GM23248 (cell line): ENCODE measurements at regions not wholly inside any gene's neighbourhood (a gene's known extent, or its start where the extent isn't known, plus 50 kb on each side); places are given as distances from the start of the nearest gene placed in this dataset.
"Not testable (repeated sequence)": the region's sequence is repeated elsewhere in the genome, so short reads cannot be mapped to it uniquely, and the experiment has no call there.

ENCODE experiments used
- DNase-seq: peaks from one replicate; pipeline ENCODE4 v3.0.0-alpha.2; 2015
- H2AFZ ChIP-seq: fragments of 200-600 bp; sonication (generic); 2 replicates; pipeline ENCODE4 v1.6.1; 2016; ENCODE audit warnings: antibody characterized with exemption
- H3F3A ChIP-seq: fragments of 200-600 bp; sonication (generic); 2 replicates; pipeline ENCODE4 v1.6.1; 2016; ENCODE audit warnings: mild to moderate bottlenecking, antibody characterized with exemption, mixed run types; ENCODE audit not compliant: insufficient read depth
- H3K27ac ChIP-seq: fragments of 200-600 bp; sonication (generic); 2 replicates; pipeline ENCODE4 v1.5.1; 2016; ENCODE audit warnings: mild to moderate bottlenecking
- H3K27me3 ChIP-seq: fragments of 200-600 bp; sonication (generic); replicated peaks from 2 replicates; pipeline ENCODE4 v1.6.1; 2016; ENCODE audit warnings: mild to moderate bottlenecking; ENCODE audit not compliant: insufficient read depth
- H3K36me3 ChIP-seq: fragments of 200-600 bp; sonication (generic); 2 replicates; pipeline ENCODE4 v1.6.1; 2016; ENCODE audit warnings: low read depth, mild to moderate bottlenecking
- H3K4me1 ChIP-seq: fragments of 200-600 bp; sonication (generic); 2 replicates; pipeline ENCODE4 v1.6.1; 2016; ENCODE audit warnings: mild to moderate bottlenecking; ENCODE audit not compliant: insufficient read depth
- H3K4me2 ChIP-seq: fragments of 200-600 bp; sonication (generic); one replicate; pipeline ENCODE4 v1.6.1; 2016; ENCODE audit warnings: mild to moderate bottlenecking; ENCODE audit not compliant: unreplicated experiment
- H3K4me3 ChIP-seq: fragments of 200-600 bp; sonication (generic); 2 replicates; pipeline ENCODE4 v1.5.1; 2016; ENCODE audit warnings: mild to moderate bottlenecking
- H3K79me2 ChIP-seq: fragments of 200-600 bp; sonication (generic); 2 replicates; pipeline ENCODE4 v1.6.1; 2016; ENCODE audit warnings: mild to moderate bottlenecking; ENCODE audit not compliant: insufficient read depth
- H3K9ac ChIP-seq: fragments of 200-600 bp; sonication (generic); 2 replicates; pipeline ENCODE4 v1.6.1; 2016; ENCODE audit warnings: mild to moderate bottlenecking
- H3K9me2 ChIP-seq: fragments of 200-600 bp; sonication (generic); 2 replicates; pipeline ENCODE4 v1.6.1; 2016; ENCODE audit warnings: mixed run types, mild to moderate bottlenecking, moderate library complexity; ENCODE audit not compliant: insufficient read depth
- H3K9me3 ChIP-seq: fragments of 200-600 bp; sonication (generic); one replicate; pipeline ENCODE4 v1.6.1; 2017; ENCODE audit warnings: low read depth
- H4K20me1 ChIP-seq: fragments of 200-600 bp; sonication (generic); 2 replicates; pipeline ENCODE4 v1.6.0; 2016; ENCODE audit not compliant: insufficient read depth
- EZH2 ChIP-seq: fragments of 200-600 bp; sonication (generic); IDR thresholded peaks from 2 replicates; pipeline ENCODE4 v1.6.1; 2018; ENCODE audit warnings: antibody characterized with exemption, mild to moderate bottlenecking; ENCODE audit not compliant: insufficient read depth, poor library complexity, severe bottlenecking
- EZH2phosphoT487 ChIP-seq: fragments of 200-600 bp; sonication (generic); IDR thresholded peaks from 2 replicates; pipeline ENCODE4 v1.6.1; 2018; ENCODE audit warnings: antibody characterized with exemption, moderate library complexity, mild to moderate bottlenecking, low read depth; ENCODE audit not compliant: insufficient read depth
- WGBS, 2 experiments: methylation state at CpG; one replicate each; pipeline ENCODE4 v1.1.6; 2015 to 2017; ENCODE audit warnings: low lambda C conversion rate in 2 of 2, low coverage in 1 of 2; ENCODE audit errors: missing lambda C conversion rate in 2 of 2; 5-methylcytosine and 5-hydroxymethylcytosine counted together
- in situ Hi-C: fragments of 300-500 bp; cut with MboI; formaldehyde crosslinking; loops from 2 replicates; pipeline ENCODE4 v1.15.0; 2020

GRCh38 chr17:68759002-68759342, 157.8 kb upstream of the FAM20A start:
- H3K36me3 ChIP-seq = no peaks in the 10 kb centered on the region
- H3K9ac ChIP-seq = peak overlapping the region; percentile 85; the same call in 1 of the 2 replicates
- no peaks in the 10 kb centered on the region for H3K9me3 ChIP-seq
- peaks cover 9% of the 10 kb centered on the region for H3F3A ChIP-seq
- H3K4me1 ChIP-seq = peaks cover 7% of the 10 kb centered on the region
- H3K4me3 ChIP-seq = peak overlapping the region; percentile 77
- DNase-seq = no peak
- no peak for TF ChIP-seq EZH2
- TF ChIP-seq EZH2phosphoT487 = no peak
- H3K27me3 ChIP-seq = no peaks in the 10 kb centered on the region
- peak overlapping the region; percentile 92 for H2AFZ ChIP-seq
- WGBS, 2 experiments = 70 to 81% methylated on average over 6 of the region's 6 CpGs
- in situ Hi-C loops = loop anchor here (5.0 kb wide), 1 partner anchor 217 kb away; no protein-coding TSS in a partner anchor
- no peaks in the 10 kb centered on the region for H3K9me2 ChIP-seq
- peak overlapping the region; percentile 93 for H3K27ac ChIP-seq
- no peaks in the 10 kb centered on the region for H3K79me2 ChIP-seq
- peak overlapping the region; percentile 87 for H3K4me2 ChIP-seq
- H4K20me1 ChIP-seq = no peaks in the 10 kb centered on the region

- DNase-seq, H3K4me1 ChIP-seq, H3K36me3 ChIP-seq, H3K4me2 ChIP-seq, H3K79me2 ChIP-seq, H3K9me2 ChIP-seq, H3K9me3 ChIP-seq, H4K20me1 ChIP-seq, H3K4me3 ChIP-seq, H3K27ac ChIP-seq, H3F3A ChIP-seq, H2AFZ ChIP-seq, H3K27me3 ChIP-seq, H3K9ac ChIP-seq: not testable (repeated sequence)
- WGBS, 2 experiments = 86 to 95% methylated on average over 2 of the region's 2 CpGs
- in situ Hi-C loops = loop anchor here (5.0 kb wide), 1 partner anchor 216 kb away; no protein-coding TSS in a partner anchor
Measured at GRCh38 chr17:68757866-68758757, 156.9 kb upstream of the FAM20A start.

GRCh38 chr17:68753985-68754769, 153.0 kb upstream of the FAM20A start:
- no peak for DNase-seq
- no peaks in the 10 kb centered on the region for H3K36me3 ChIP-seq
- no peak overlapping the region for H3K4me3 ChIP-seq
- no peaks in the 10 kb centered on the region for H3K27me3 ChIP-seq
- peaks cover 4% of the 10 kb centered on the region for H3K4me1 ChIP-seq
- no peak overlapping the region for H3K9ac ChIP-seq
- no peaks in the 10 kb centered on the region for H3K9me3 ChIP-seq
- no peaks in the 10 kb centered on the region for H4K20me1 ChIP-seq
- TF ChIP-seq EZH2 (no peak), EZH2phosphoT487 (no peak)
- H3K9me2 ChIP-seq = no peaks in the 10 kb centered on the region
- 74 to 75% methylated on average over 9 of the region's 9 CpGs for WGBS, 2 experiments
- H3K4me2 ChIP-seq = no peak overlapping the region
- H3F3A ChIP-seq = 0 out of 2 replicates have a peak, but pooled peaks cover under 1% of the 10 kb centered on the region
- H3K27ac ChIP-seq = no peak overlapping the region
- no peaks in the 10 kb centered on the region for H3K79me2 ChIP-seq
- H2AFZ ChIP-seq = no peak overlapping the region
- in situ Hi-C loops = no loop called here

- H3K9me3 ChIP-seq = no peaks in the 10 kb centered on the region
- WGBS, 2 experiments = 85 to 88% methylated on average over 6 of the region's 6 CpGs
- in situ Hi-C loops = no loop called here
- H4K20me1 ChIP-seq = no peaks in the 10 kb centered on the region
- H3F3A ChIP-seq = no peaks in the 10 kb centered on the region
- H3K36me3 ChIP-seq = no peaks in the 10 kb centered on the region
- no peak overlapping the region for H3K9ac ChIP-seq
- H3K4me1 ChIP-seq = no peaks in the 10 kb centered on the region
- TF ChIP-seq EZH2 (no peak), EZH2phosphoT487 (no peak)
- no peaks in the 10 kb centered on the region for H3K9me2 ChIP-seq
- H3K79me2 ChIP-seq = no peaks in the 10 kb centered on the region
- no peak for DNase-seq
- H3K4me3 ChIP-seq = no peak overlapping the region
- H3K27ac ChIP-seq = no peak overlapping the region
- H2AFZ ChIP-seq = peak overlapping the region; percentile 28; the same call in 1 of the 2 replicates
- no peak overlapping the region for H3K4me2 ChIP-seq
- H3K27me3 ChIP-seq = no peaks in the 10 kb centered on the region
Measured at GRCh38 chr17:68750208-68750562, 149.0 kb upstream of the FAM20A start.
